Loucy (cell line): ENCODE measurements at regions not wholly inside any gene's neighbourhood (a gene's known extent, or its start where the extent isn't known, plus 50 kb on each side); places are given as distances from the start of the nearest gene placed in this dataset.

Experiments used
- CTCF ChIP-seq: fragments of 200-600 bp; sonication (generic); conservative IDR thresholded peaks from 2 replicates; pipeline ENCODE4 v1.5.1; 2014; ENCODE audit warnings: mild to moderate bottlenecking, antibody characterized with exemption, low read length
- EZH2phosphoT487 ChIP-seq: fragments of 200-600 bp; IDR thresholded peaks from 2 replicates; pipeline ENCODE4 v1.6.1; 2018; ENCODE audit warnings: antibody characterized with exemption, mild to moderate bottlenecking, moderate library complexity, borderline replicate concordance

GRCh38 chr12:87272851-87273250 lies 756.4 kb downstream of the C12orf50 start:
- TF ChIP-seq CTCF = no peak
- no peak for TF ChIP-seq EZH2phosphoT487
